Neural progenitor cell (in vitro differentiated cells): ENCODE measurements at regions not wholly inside any gene's neighbourhood (a gene's known extent, or its start where the extent isn't known, plus 50 kb on each side); places are given as distances from the start of the nearest gene placed in this dataset.

Experiments used
- CTCF ChIP-seq: fragments of 200-600 bp; sonication (generic); IDR thresholded peaks from 2 replicates; pipeline ENCODE4 v1.5.1; 2017; ENCODE audit warnings: antibody characterized with exemption, mild to moderate bottlenecking
- EZH2phosphoT487 ChIP-seq: fragments of 200-600 bp; sonication (generic); IDR thresholded peaks from 2 replicates; pipeline ENCODE4 v1.6.1; 2017; ENCODE audit warnings: antibody characterized with exemption

GRCh38 chr13:57424379-57424778 is 207.2 kb upstream of the PCDH17 start:
- TF ChIP-seq EZH2phosphoT487 (no peak), CTCF (no peak)
